Epithelial cell of esophagus (primary cell): ENCODE measurements at regions not wholly inside any gene's neighbourhood (a gene's known extent, or its start where the extent isn't known, plus 50 kb on each side); places are given as distances from the start of the nearest gene placed in this dataset.

Source experiments
- DNase-seq: peaks from one replicate; pipeline ENCODE4 v3.0.0; 2010; ENCODE audit warnings: low read depth
- H3K4me3 ChIP-seq: 2 replicates; pipeline ENCODE4 v1.5.1; 2011; ENCODE audit warnings: mild to moderate bottlenecking, low read length, control low read depth
- CTCF ChIP-seq: IDR thresholded peaks from 2 replicates; pipeline ENCODE4 v1.5.1; 2011; ENCODE audit warnings: low read depth, mild to moderate bottlenecking, low read length, control low read depth, inconsistent platforms; ENCODE audit not compliant: insufficient read depth; ENCODE audit errors: missing control alignments

- TF ChIP-seq CTCF, result no peak
- no peak for DNase-seq
- H3K4me3 ChIP-seq, result no peak overlapping the region
Observed at GRCh38 chr17:77736721-77737120, 221.8 kb upstream of the TNRC6C start.

GRCh38 chr17:77737442-77738265 is 220.8 kb upstream of the TNRC6C start:
- no peak for DNase-seq
- H3K4me3 ChIP-seq, result no peak overlapping the region
- TF ChIP-seq CTCF, result no peak

- no peak for DNase-seq
- TF ChIP-seq CTCF, result no peak
- H3K4me3 ChIP-seq, result no peak overlapping the region
Observed at GRCh38 chr17:77738751-77739531, 219.6 kb upstream of the TNRC6C start.

- no peak overlapping the region for H3K4me3 ChIP-seq
- TF ChIP-seq CTCF, result no peak
- no peak for DNase-seq
Observed at GRCh38 chr17:77740481-77740880, 218.0 kb upstream of the TNRC6C start.

- no peak for TF ChIP-seq CTCF
- no peak for DNase-seq
- no peak overlapping the region for H3K4me3 ChIP-seq
Observed at GRCh38 chr17:77741109-77741508, 217.4 kb upstream of the TNRC6C start.

- TF ChIP-seq CTCF, result no peak
- H3K4me3 ChIP-seq, result no peak overlapping the region
- DNase-seq, result no peak
Observed at GRCh38 chr17:77742579-77742978, 215.9 kb upstream of the TNRC6C start.
